SK-N-MC (cell line): ENCODE measurements at regions not wholly inside any gene's neighbourhood (a gene's known extent, or its start where the extent isn't known, plus 50 kb on each side); places are given as distances from the start of the nearest gene placed in this dataset.

Experiments
- EZH2 ChIP-seq: fragments of 200-600 bp; sonication (generic); IDR thresholded peaks from one replicate; pipeline ENCODE4 v1.6.1; 2017; ENCODE audit warnings: antibody characterized with exemption
- POLR2AphosphoS5 ChIP-seq: IDR thresholded peaks from 2 replicates; pipeline ENCODE4 v1.6.1; 2012; ENCODE audit warnings: mild to moderate bottlenecking, low read depth, low read length, borderline replicate concordance

- TF ChIP-seq EZH2 (no peak), POLR2AphosphoS5 (no peak)
Measured at GRCh38 chrX:30504309-30504708, 73.3 kb downstream of the TASL start.
